ENCODE measurements at regions not wholly inside any gene's neighbourhood (a gene's known extent, or its start where the extent isn't known, plus 50 kb on each side); places are given as distances from the start of the nearest gene placed in this dataset.

- Histone ChIP-seq H3K36me3 (ENCODE audit: control insufficient read depth, insufficient read depth, low read length) (no peaks in the 10 kb centered on the region), H3K4me1 (ENCODE audit: control insufficient read depth, insufficient read depth, low read length) (no peaks in the 10 kb centered on the region), H3K27ac (ENCODE audit: low read length) (no peak overlapping the region), H3K4me3 (ENCODE audit: low read depth in 2 of 2, low read length in 2 of 2) (no peak overlapping the region), H3K9me3 (ENCODE audit: control insufficient read depth, insufficient read depth, low read depth, low read length) (no peaks in the 10 kb centered on the region), H3K27me3 (ENCODE audit: control insufficient read depth, insufficient read depth, low read length) (peaks cover 2% of the 10 kb centered on the region; the same call in 1 of the 2 replicates)
- ChIA-PET CTCF (interaction anchor here (0.7 kb wide), 1 partner anchor 11 kb away, joined by 4 read pairs; no protein-coding TSS in a partner anchor), POLR2A (no interaction called here)
- ATAC-seq (no peak), DNase-seq (ENCODE audit: low read depth, low spot score) (no peak)
- TF ChIP-seq POLR2AphosphoS5 (IDR thresholded peaks at IDR 0.05; ENCODE audit: low read depth, low read length) = no peak
- TF ChIP-seq REST (IDR thresholded peaks at IDR 0.05; ENCODE audit: insufficient read depth in 1 of 2, low read depth in 2 of 2, low read length in 1 of 2) = no peak
- TF ChIP-seq SIN3A (IDR thresholded peaks at IDR 0.05; ENCODE audit: borderline replicate concordance, insufficient read depth, low read depth, low read length) = no peak
- TF ChIP-seq TCF7L2 (IDR thresholded peaks at IDR 0.05; ENCODE audit: low read depth, low read length) = no peak
- BruUV-seq (replicated peaks) = no TSS peak
- intact Hi-C loops (cut with micrococcal nuclease; ENCODE audit: unreplicated experiment) = no loop called here
- in situ Hi-C loops (cut with HindIII; ENCODE audit: low pct_unique_long_range_greater_than_20kb, low sequenced_read_pairs) = no loop called here
These were observed 183.1 kb downstream of the INO80D start for GRCh38 chr2:205902900-205903237.

- H3K4me1 ChIP-seq (ENCODE audit: control insufficient read depth, insufficient read depth, low read length) = no peaks in the 10 kb centered on the region
- DNase-seq (ENCODE audit: low read depth, low spot score) (no peak), ATAC-seq (no peak)
- POLR2A ChIA-PET = no interaction called here
- in situ Hi-C loops (cut with HindIII; ENCODE audit: low pct_unique_long_range_greater_than_20kb, low sequenced_read_pairs) = no loop called here
- no peaks in the 10 kb centered on the region for H3K9me3 ChIP-seq (ENCODE audit: control insufficient read depth, insufficient read depth, low read depth, low read length)
- CTCF ChIA-PET = interaction anchor here (0.7 kb wide), 1 partner anchor 12 kb away, joined by 4 read pairs; no protein-coding TSS in a partner anchor
- TF ChIP-seq REST (IDR thresholded peaks at IDR 0.05; ENCODE audit: insufficient read depth in 1 of 2, low read depth in 2 of 2, low read length in 1 of 2) (no peak), SIN3A (IDR thresholded peaks at IDR 0.05; ENCODE audit: borderline replicate concordance, insufficient read depth, low read depth, low read length) (no peak), TCF7L2 (IDR thresholded peaks at IDR 0.05; ENCODE audit: low read depth, low read length) (no peak), POLR2AphosphoS5 (IDR thresholded peaks at IDR 0.05; ENCODE audit: low read depth, low read length) (no peak), CTCF (IDR thresholded peaks at IDR 0.05) (no peak)
- intact Hi-C loops (cut with micrococcal nuclease; ENCODE audit: unreplicated experiment) = no loop called here
- H3K36me3 ChIP-seq (ENCODE audit: control insufficient read depth, insufficient read depth, low read length) = no peaks in the 10 kb centered on the region
- BruUV-seq (replicated peaks) = no TSS peak
- no peak overlapping the region for H3K27ac ChIP-seq (ENCODE audit: low read length)
- H3K27me3 ChIP-seq (ENCODE audit: control insufficient read depth, insufficient read depth, low read length) = peaks cover 2% of the 10 kb centered on the region; the same call in 1 of the 2 replicates
- no peak overlapping the region for H3K4me3 ChIP-seq (ENCODE audit: low read depth in 2 of 2, low read length in 2 of 2)
These were observed 183.7 kb downstream of the INO80D start for GRCh38 chr2:205902041-205902899.

Data from Panc1 (cell line).